Esophagus muscularis mucosa (tissue), 4 donors: ENCODE measurements at regions not wholly inside any gene's neighbourhood (a gene's known extent, or its start where the extent isn't known, plus 50 kb on each side); places are given as distances from the start of the nearest gene placed in this dataset.

Experiments
- DNase-seq: peaks from one replicate; pipeline ENCODE4 v3.0.0-alpha.2; 2017; ENCODE audit errors: extremely low spot score
- H3K27ac ChIP-seq, 4 donors: fragments of 200-600 bp; sonication (generic); replicated peaks in 1 of 4; 1 replicate in 3 of 4; 2 replicates in 1 of 4; pipeline ENCODE4 v1.5.1; 2016 to 2019; ENCODE audit warnings: mild to moderate bottlenecking in 1 of 4
- H3K27me3 ChIP-seq, 4 donors: fragments of 200-600 bp; sonication (generic); one replicate each; pipeline versions ENCODE4 v1.5.1 to v1.6.0; 2016 to 2019
- H3K36me3 ChIP-seq, 4 donors: fragments of 200-600 bp; sonication (generic); one replicate each; pipeline ENCODE4 v1.5.1; 2016 to 2019
- H3K4me1 ChIP-seq, 4 donors: fragments of 200-600 bp; sonication (generic); one replicate each; pipeline ENCODE4 v1.5.1; 2016 to 2019
- H3K4me3 ChIP-seq, 4 donors: fragments of 200-600 bp; sonication (generic); 1 replicate in 2 of 4; 2 replicates in 2 of 4; pipeline ENCODE4 v1.5.1; 2016 to 2019; ENCODE audit warnings: mild to moderate bottlenecking in 4 of 4, moderate library complexity in 1 of 4
- H3K9me3 ChIP-seq, 4 donors: fragments of 200-600 bp; sonication (generic); 1 replicate in 3 of 4; 2 replicates in 1 of 4; pipeline ENCODE4 v1.5.1; 2016 to 2019
- CTCF ChIP-seq, 3 experiments: fragments of 200-600 bp in 2 of 3; fragments of 450-650 bp in 1 of 3; sonication (generic) in 2 of 3; IDR thresholded peaks; one replicate each; pipeline ENCODE4 v1.5.1; 2017 to 2019; ENCODE audit warnings: antibody characterized with exemption in 3 of 3, mild to moderate bottlenecking in 2 of 3, moderate library complexity in 1 of 3
- EP300 ChIP-seq: sonication (generic); formaldehyde crosslinking; IDR thresholded peaks from one replicate; pipeline ENCODE4 v1.6.1; 2017; ENCODE audit warnings: antibody characterized with exemption
- POLR2A ChIP-seq: fragments of 450-650 bp; IDR thresholded peaks from one replicate; pipeline ENCODE4 v1.6.1; 2017; ENCODE audit warnings: antibody characterized with exemption, moderate library complexity, mild to moderate bottlenecking, low read depth
- POLR2AphosphoS5 ChIP-seq, 2 donors: sonication (generic); formaldehyde crosslinking; IDR thresholded peaks; one replicate each; pipeline ENCODE4 v1.6.1; 2017; ENCODE audit warnings: antibody characterized with exemption in 2 of 2
- WGBS: methylation state at CpG from one replicate; pipeline ENCODE4 v1.1.5; 2018; 5-methylcytosine and 5-hydroxymethylcytosine counted together
- intact Hi-C: fragments of 100-400 bp; cut with DNase I; formaldehyde crosslinking; loops from one replicate; pipeline ENCODE4 v1.15.1; 2023

DNA sequence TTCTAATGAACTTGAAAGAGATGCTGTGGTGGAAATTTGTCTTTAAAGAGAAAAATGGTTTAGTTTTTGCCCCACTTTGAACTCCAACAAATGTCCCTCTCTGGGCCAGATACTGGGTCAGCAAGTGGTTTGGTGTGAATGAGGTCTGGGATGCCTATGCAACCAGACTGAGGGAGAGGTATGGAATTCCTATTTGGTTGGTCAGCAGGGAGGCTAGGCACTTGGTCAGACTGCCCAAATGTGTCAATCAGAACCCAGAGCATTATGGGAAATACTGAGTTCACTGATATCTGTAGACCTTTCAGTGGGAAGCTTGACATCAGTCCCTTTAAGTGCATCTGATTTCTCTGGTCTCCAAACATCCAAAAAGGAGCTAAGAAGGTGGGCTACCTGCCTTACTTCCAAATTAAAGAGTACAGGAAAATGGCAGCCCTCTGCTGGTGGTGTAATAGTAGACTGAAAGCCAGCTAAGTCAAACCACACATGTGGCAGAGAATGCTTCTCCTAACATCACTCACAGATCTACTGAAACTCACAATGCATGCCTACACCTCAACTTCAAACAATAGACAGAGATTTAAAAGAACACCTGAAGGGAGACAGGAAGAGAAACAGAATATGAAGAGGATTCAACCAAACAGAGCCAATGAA, 510.1 kb downstream of the PLA2G4A start:
- TF ChIP-seq EP300 (no peak), POLR2AphosphoS5 (IDR thresholded peaks at IDR 0.05) (no peak), POLR2A (no peak)
- intact Hi-C loops, result no loop called here
- Histone ChIP-seq H3K36me3 (no peaks in the 10 kb centered on the region), H3K9me3 (no peaks in the 10 kb centered on the region), H3K4me3 (no peak overlapping the region), H3K4me1 (no peaks in the 10 kb centered on the region), H3K27me3 (no peaks in the 10 kb centered on the region), H3K27ac (no peak overlapping the region)
- no peak for DNase-seq

- no peak for DNase-seq
- Histone ChIP-seq H3K4me1 (no peaks in the 10 kb centered on the region), H3K27me3 (no peaks in the 10 kb centered on the region), H3K36me3 (no peaks in the 10 kb centered on the region), H3K9me3 (no peaks in the 10 kb centered on the region), H3K27ac (no peak overlapping the region), H3K4me3 (no peak overlapping the region)
- TF ChIP-seq CTCF (IDR thresholded peaks at IDR 0.05) (no peak), EP300 (no peak), POLR2AphosphoS5 (IDR thresholded peaks at IDR 0.05) (no peak), POLR2A (no peak)
- 45% methylated on average over 5 of the region's 5 CpGs for WGBS
- intact Hi-C loops, result no loop called here
Observed at GRCh38 chr1:187342495-187342894, 513.7 kb downstream of the PLA2G4A start.

DNA sequence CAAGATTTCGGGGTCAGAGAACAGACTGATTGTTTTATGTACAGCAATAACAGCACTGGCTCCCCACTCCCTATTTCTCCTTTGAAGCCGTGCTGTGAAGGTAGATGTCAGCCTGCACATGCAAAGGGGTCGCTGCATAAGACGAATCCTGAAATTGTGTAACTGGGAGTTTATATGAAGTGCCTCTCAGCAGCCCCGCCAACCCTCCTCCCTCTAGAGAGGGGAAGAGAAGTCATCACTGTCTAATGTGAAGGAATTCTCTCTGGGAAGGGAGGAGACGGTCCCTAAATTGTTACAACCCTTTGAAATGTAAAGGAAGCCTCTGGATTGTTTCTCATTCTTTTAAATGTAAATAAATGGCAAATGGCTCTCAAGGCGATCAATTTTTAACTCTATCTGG, 545.3 kb downstream of the PLA2G4A start:
- Histone ChIP-seq H3K4me3 (no peak overlapping the region), H3K27me3 (no peaks in the 10 kb centered on the region), H3K9me3 (no peaks in the 10 kb centered on the region), H3K4me1 (no peaks in the 10 kb centered on the region), H3K36me3 (no peaks in the 10 kb centered on the region), H3K27ac (no peak overlapping the region)
- no peak for DNase-seq
- intact Hi-C loops, result no loop called here
- TF ChIP-seq CTCF (IDR thresholded peaks at IDR 0.05) (no peak), POLR2AphosphoS5 (IDR thresholded peaks at IDR 0.05) (no peak), EP300 (no peak), POLR2A (no peak)
- 48% methylated on average over 7 of the region's 7 CpGs for WGBS

DNA sequence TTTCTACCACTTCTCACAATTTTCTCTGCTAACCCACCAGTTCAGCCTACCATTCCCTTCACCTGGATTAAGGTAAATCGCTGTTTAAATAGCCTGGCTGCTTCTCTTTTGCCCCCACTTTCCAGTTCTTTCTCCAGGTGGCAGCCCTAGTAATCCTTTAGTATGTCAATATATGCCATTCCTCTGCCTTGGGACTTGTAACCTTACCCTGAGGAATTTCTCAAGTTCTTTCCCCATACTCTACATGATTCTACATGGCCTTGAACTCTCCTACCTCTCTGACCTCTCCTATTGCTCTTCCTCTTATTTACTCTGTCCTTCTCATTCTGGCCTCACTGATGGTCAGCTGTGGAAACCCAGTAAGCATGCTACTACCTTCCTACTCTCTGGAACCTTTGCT, 546.0 kb downstream of the PLA2G4A start:
- Histone ChIP-seq H3K27ac (no peak overlapping the region), H3K27me3 (no peaks in the 10 kb centered on the region), H3K36me3 (no peaks in the 10 kb centered on the region), H3K4me1 (no peaks in the 10 kb centered on the region), H3K4me3 (no peak overlapping the region), H3K9me3 (no peaks in the 10 kb centered on the region)
- WGBS, result 71% methylated on average over 1 of the region's 1 CpG
- no peak for TF ChIP-seq POLR2AphosphoS5 (IDR thresholded peaks at IDR 0.05)
- no peak for TF ChIP-seq EP300
- TF ChIP-seq POLR2A, result no peak
- TF ChIP-seq CTCF (IDR thresholded peaks at IDR 0.05), result no peak
- intact Hi-C loops, result no loop called here
- no peak for DNase-seq

- no peaks in the 10 kb centered on the region for H3K27me3 ChIP-seq
- no peaks in the 10 kb centered on the region for H3K4me1 ChIP-seq
- H3K9me3 ChIP-seq, result no peaks in the 10 kb centered on the region
- H3K4me3 ChIP-seq, result no peak overlapping the region
- no peak for DNase-seq
- no peaks in the 10 kb centered on the region for H3K36me3 ChIP-seq
- intact Hi-C loops, result no loop called here
- H3K27ac ChIP-seq, result no peak overlapping the region
- WGBS, result 83% methylated on average over 3 of the region's 3 CpGs
- TF ChIP-seq POLR2A (no peak), EP300 (no peak), CTCF (IDR thresholded peaks at IDR 0.05) (no peak), POLR2AphosphoS5 (IDR thresholded peaks at IDR 0.05) (no peak)
Observed at GRCh38 chr1:187383366-187383765, 554.6 kb downstream of the PLA2G4A start.
